OCI-LY1 (cell line): ENCODE measurements at regions not wholly inside any gene's neighbourhood (a gene's known extent, or its start where the extent isn't known, plus 50 kb on each side); places are given as distances from the start of the nearest gene placed in this dataset.

Source experiments
- H2AFZ ChIP-seq: fragments of 200-600 bp; sonication (generic), shearing (Covaris generic); 2 replicates; pipeline ENCODE4 v1.6.0; 2014; ENCODE audit warnings: antibody characterized with exemption, mild to moderate bottlenecking, low read length
- H3F3A ChIP-seq: fragments of 200-600 bp; sonication (generic), shearing (Covaris generic); 2 replicates; pipeline ENCODE4 v1.6.0; 2014; ENCODE audit warnings: mild to moderate bottlenecking, antibody characterized with exemption, low read length, moderate library complexity; ENCODE audit not compliant: insufficient read depth
- H3K27ac ChIP-seq: fragments of 200-600 bp; sonication (generic); 2 replicates; pipeline ENCODE4 v1.5.1; 2014; ENCODE audit warnings: low read length, mixed run types, mild to moderate bottlenecking, low read depth; ENCODE audit not compliant: poor library complexity, severe bottlenecking
- H3K27me3 ChIP-seq: fragments of 200-600 bp; sonication (generic); 2 replicates; pipeline ENCODE4 v1.6.0; 2014; ENCODE audit warnings: antibody characterized with exemption, mild to moderate bottlenecking, low read length, moderate library complexity; ENCODE audit not compliant: insufficient read depth
- H3K36me3 ChIP-seq: fragments of 200-600 bp; sonication (generic); 2 replicates; pipeline ENCODE4 v1.6.1; 2014; ENCODE audit warnings: mild to moderate bottlenecking, antibody characterized with exemption, low read length, moderate library complexity, mixed read lengths; ENCODE audit not compliant: insufficient read depth
- H3K4me1 ChIP-seq: fragments of 200-600 bp; sonication (generic); 2 replicates; pipeline ENCODE4 v1.5.1; 2014; ENCODE audit warnings: mild to moderate bottlenecking, low read length, moderate library complexity; ENCODE audit not compliant: insufficient read depth, severe bottlenecking
- H3K4me2 ChIP-seq: fragments of 200-600 bp; sonication (generic), shearing (Covaris generic); 2 replicates; pipeline ENCODE4 v1.6.1; 2014; ENCODE audit warnings: low read length
- H3K4me3 ChIP-seq: fragments of 200-600 bp; sonication (generic); 2 replicates; pipeline ENCODE4 v1.5.1; 2014; ENCODE audit warnings: low read length, low read depth, mild to moderate bottlenecking, mixed read lengths; ENCODE audit not compliant: poor library complexity, severe bottlenecking
- H3K79me2 ChIP-seq: fragments of 200-600 bp; shearing (Covaris generic); 2 replicates; pipeline ENCODE4 v1.6.1; 2016; ENCODE audit warnings: mixed run types, low read length, mixed read lengths; ENCODE audit not compliant: insufficient read depth
- H3K9ac ChIP-seq: fragments of 200-600 bp; sonication (generic), shearing (Covaris generic); 2 replicates; pipeline ENCODE4 v1.6.1; 2014; ENCODE audit warnings: mild to moderate bottlenecking, low read length, mixed read lengths
- H3K9me2 ChIP-seq: fragments of 200-600 bp; sonication (generic), shearing (Covaris generic); 2 replicates; pipeline ENCODE4 v1.6.1; 2014; ENCODE audit warnings: low read depth, mild to moderate bottlenecking, low read length, mixed read lengths
- H3K9me3 ChIP-seq: fragments of 200-600 bp; shearing (Covaris generic); 2 replicates; pipeline ENCODE4 v1.6.1; 2014; ENCODE audit warnings: low read length, mixed read lengths
- H4K20me1 ChIP-seq: fragments of 200-600 bp; sonication (generic), shearing (Covaris generic); 2 replicates; pipeline ENCODE4 v1.6.0; 2016; ENCODE audit warnings: mild to moderate bottlenecking, low read length; ENCODE audit not compliant: insufficient read depth
- CTCF ChIP-seq: fragments of 200-600 bp; sonication (generic), shearing (Covaris generic); IDR thresholded peaks from 2 replicates; pipeline ENCODE4 v1.5.1; 2017; ENCODE audit warnings: mild to moderate bottlenecking, antibody characterized with exemption, low read length, moderate library complexity, mixed read lengths
- EZH2 ChIP-seq: fragments of 200-600 bp; sonication (generic), shearing (Covaris generic); IDR thresholded peaks from 2 replicates; pipeline ENCODE4 v1.8.0; 2017; ENCODE audit warnings: borderline replicate concordance, mixed run types, mild to moderate bottlenecking, antibody characterized with exemption, low read length, moderate library complexity, mixed read lengths

GRCh38 chr5:35362772-35363171 is 132.5 kb upstream of the PRLR start:
- Histone ChIP-seq H3K9ac (no peak overlapping the region), H3K27ac (no peak overlapping the region), H3F3A (no peaks in the 10 kb centered on the region), H3K36me3 (no peaks in the 10 kb centered on the region), H3K4me2 (no peak overlapping the region), H4K20me1 (no peaks in the 10 kb centered on the region), H3K27me3 (no peaks in the 10 kb centered on the region), H2AFZ (no peak overlapping the region), H3K4me1 (peaks cover 5% of the 10 kb centered on the region), H3K9me2 (no peaks in the 10 kb centered on the region), H3K9me3 (no peaks in the 10 kb centered on the region), H3K4me3 (no peak overlapping the region), H3K79me2 (no peaks in the 10 kb centered on the region)
- TF ChIP-seq CTCF: no peak
- no peak for TF ChIP-seq EZH2

DNA sequence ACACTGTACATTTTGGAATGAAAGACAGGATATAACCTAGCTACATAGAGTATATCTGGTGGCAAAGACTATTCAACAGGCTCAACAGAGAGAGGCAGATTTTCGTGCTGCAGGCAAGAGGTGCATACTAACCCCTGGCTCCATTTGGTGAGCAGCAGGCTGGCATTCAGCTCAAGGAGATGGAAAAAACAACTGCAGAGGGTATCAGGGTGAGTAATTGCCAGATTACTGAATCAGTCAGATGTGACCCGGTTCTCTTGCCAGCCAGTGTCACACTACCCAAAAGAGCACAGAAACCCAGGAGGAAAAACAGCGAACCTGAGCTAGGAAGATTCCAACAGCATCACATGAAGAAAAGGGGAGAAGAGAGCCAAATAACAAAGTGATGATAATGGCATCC is 130.4 kb upstream of the PRLR start:
- no peaks in the 10 kb centered on the region for H4K20me1 ChIP-seq
- no peak overlapping the region for H3K27ac ChIP-seq
- H3K4me1 ChIP-seq: peaks cover 5% of the 10 kb centered on the region
- H3K9ac ChIP-seq: no peak overlapping the region
- H3F3A ChIP-seq: no peaks in the 10 kb centered on the region
- no peak overlapping the region for H3K4me3 ChIP-seq
- H3K4me2 ChIP-seq: no peak overlapping the region
- no peaks in the 10 kb centered on the region for H3K36me3 ChIP-seq
- H3K9me2 ChIP-seq: no peaks in the 10 kb centered on the region
- no peaks in the 10 kb centered on the region for H3K9me3 ChIP-seq
- H3K79me2 ChIP-seq: no peaks in the 10 kb centered on the region
- no peaks in the 10 kb centered on the region for H3K27me3 ChIP-seq
- TF ChIP-seq CTCF (no peak), EZH2 (no peak)
- H2AFZ ChIP-seq: no peak overlapping the region

DNA sequence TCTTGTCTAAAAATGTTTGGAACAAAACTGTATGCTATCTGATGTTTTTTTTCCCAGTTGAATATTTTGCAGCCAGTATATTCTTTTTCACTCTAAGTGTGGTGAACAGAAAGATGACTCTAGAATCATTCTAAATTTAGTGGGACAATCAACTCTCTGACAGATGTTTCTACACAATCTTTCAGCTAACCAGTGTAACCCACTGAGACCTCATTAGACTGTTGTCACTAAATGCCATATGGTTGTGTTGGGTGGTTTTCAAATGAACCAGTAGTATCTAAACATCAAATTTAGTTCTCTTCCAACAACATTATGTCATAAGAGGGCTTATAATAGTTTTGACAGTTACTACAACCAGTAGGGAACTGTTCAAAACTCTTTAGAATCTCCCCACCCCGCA is 129.6 kb upstream of the PRLR start:
- Histone ChIP-seq H2AFZ (no peak overlapping the region), H3F3A (no peaks in the 10 kb centered on the region), H4K20me1 (no peaks in the 10 kb centered on the region), H3K27ac (no peak overlapping the region), H3K79me2 (no peaks in the 10 kb centered on the region), H3K27me3 (peaks cover under 1% of the 10 kb centered on the region; the same call in 1 of the 2 replicates), H3K9ac (no peak overlapping the region), H3K4me3 (no peak overlapping the region), H3K4me2 (no peak overlapping the region), H3K9me3 (no peaks in the 10 kb centered on the region), H3K4me1 (peaks cover 5% of the 10 kb centered on the region), H3K36me3 (no peaks in the 10 kb centered on the region), H3K9me2 (no peaks in the 10 kb centered on the region)
- TF ChIP-seq CTCF (no peak), EZH2 (no peak)
